GM12891 (cell line): ENCODE measurements at regions not wholly inside any gene's neighbourhood (a gene's known extent, or its start where the extent isn't known, plus 50 kb on each side); places are given as distances from the start of the nearest gene placed in this dataset.

ENCODE experiments used
- POLR2A ChIP-seq: IDR thresholded peaks from 2 replicates; pipeline ENCODE4 v1.6.1; 2011; ENCODE audit warnings: low read depth, low read length, control low read depth
- POLR2AphosphoS5 ChIP-seq: IDR thresholded peaks from 2 replicates; pipeline ENCODE4 v1.6.1; 2011; ENCODE audit warnings: low read depth, low read length, control low read depth
- TAF1 ChIP-seq: IDR thresholded peaks from 2 replicates; pipeline ENCODE4 v1.6.1; 2011; ENCODE audit warnings: low read depth, low read length, control low read depth

- TF ChIP-seq POLR2AphosphoS5 (no peak), TAF1 (no peak), POLR2A (no peak)
Measured at GRCh38 chr7:47653550-47654411, 71.9 kb upstream of the TNS3 start.
